HepG2 (cell line): ENCODE measurements at regions not wholly inside any gene's neighbourhood (a gene's known extent, or its start where the extent isn't known, plus 50 kb on each side); places are given as distances from the start of the nearest gene placed in this dataset.

Experiments used
- ATAC-seq: fragments of 200-7000 bp; cut with Tn5 transposase; 3 replicates; pipeline ENCODE4 v1.9.1; 2020; ENCODE audit warnings: mild to moderate bottlenecking, moderate library complexity
- BruUV-seq: library from RNA; stranded (reverse); fragments of 400-500 nt; replicated peaks from 2 replicates; lab custom pipeline; 2021; lab: Mats Ljungman, UMichigan
- CTCF ChIA-PET: fragments of 300-600 bp; formaldehyde crosslinking; extraction: SDS; loops from one replicate; lab custom pipeline; 2021; ENCODE audit warnings: low total read pairs, inconsistent platforms, low intra/inter-chr PET ratio; lab: Yijun Ruan, JAX
- POLR2A ChIA-PET: fragments of 350-600 bp; sonication (Branson Sonifier 250); formaldehyde crosslinking; loops from one replicate; lab custom pipeline; 2020; ENCODE audit warnings: antibody characterized with exemption, inconsistent platforms; lab: Yijun Ruan, JAX
- DNase-seq: peaks from one replicate; pipeline ENCODE4 v3.0.0-alpha.2; 2015; ENCODE audit warnings: low spot score
- FAIRE-seq: peaks from 3 replicates; lab custom pipeline; 2011; peaks lifted over from hg19 to GRCh38; lab: Jason Lieb, UNC
- H2AFZ ChIP-seq: one replicate; pipeline ENCODE4 v1.6.1; 2011; ENCODE audit warnings: low read length, inconsistent platforms
- H3K27ac ChIP-seq: fragments of 300-600 bp; 3 replicates; pipeline ENCODE4 v1.8.0; 2011; ENCODE audit warnings: mixed run types, mild to moderate bottlenecking, mixed read lengths, low read length, inconsistent platforms; ENCODE audit not compliant: insufficient read depth; ENCODE audit errors: extremely low read length
- H3K27me3 ChIP-seq, 2 experiments: fragments of 200-600 bp in 1 of 2; 2 replicates in 1 of 2; 3 replicates in 1 of 2; pipeline versions ENCODE4 v1.6.0 to v1.8.0; 2011; ENCODE audit warnings: low read length in 2 of 2, mild to moderate bottlenecking in 2 of 2, moderate library complexity in 2 of 2, inconsistent platforms in 1 of 2; ENCODE audit not compliant: insufficient read depth in 2 of 2, control insufficient read depth in 1 of 2
- H3K36me3 ChIP-seq, 2 experiments: fragments of 200-600 bp in 1 of 2; replicated peaks in 1 of 2; 2 replicates in 1 of 2; 3 replicates in 1 of 2; pipeline versions ENCODE4 v1.5.1 to v1.8.0; 2011; ENCODE audit warnings: low read length in 2 of 2, inconsistent platforms in 1 of 2; ENCODE audit not compliant: insufficient read depth in 2 of 2, control insufficient read depth in 1 of 2
- H3K4me1 ChIP-seq: 2 replicates; pipeline ENCODE4 v1.5.1; 2012; ENCODE audit warnings: low read length, inconsistent platforms; ENCODE audit not compliant: insufficient read depth
- H3K4me2 ChIP-seq: 2 replicates; pipeline ENCODE4 v1.6.0; 2011; ENCODE audit warnings: low read depth, low read length, inconsistent platforms
- H3K4me3 ChIP-seq, 3 experiments: fragments of 200-600 bp in 1 of 3; sonication (generic), shearing (Covaris generic) in 1 of 3; replicated peaks in 1 of 3; 2 replicates each; pipeline ENCODE4 v1.5.1; 2011 to 2016; ENCODE audit warnings: low read length in 3 of 3, inconsistent platforms in 2 of 3, low read depth in 2 of 3, mild to moderate bottlenecking in 2 of 3, control low read depth in 1 of 3, mixed read lengths in 1 of 3; ENCODE audit not compliant: insufficient read depth in 1 of 3
- H3K79me2 ChIP-seq: one replicate; pipeline ENCODE4 v1.6.1; 2011; ENCODE audit warnings: low read length, inconsistent platforms; ENCODE audit not compliant: insufficient read depth
- H3K9ac ChIP-seq: 2 replicates; pipeline ENCODE4 v1.6.0; 2011; ENCODE audit warnings: mild to moderate bottlenecking, low read depth, low read length, inconsistent platforms; ENCODE audit not compliant: insufficient read depth
- H3K9me3 ChIP-seq: 2 replicates; pipeline ENCODE4 v1.5.1; 2012; ENCODE audit warnings: mild to moderate bottlenecking, low read length
- H4K20me1 ChIP-seq: 2 replicates; pipeline ENCODE4 v1.6.0; 2011; ENCODE audit warnings: inconsistent platforms, mild to moderate bottlenecking, low read length, moderate library complexity; ENCODE audit not compliant: insufficient read depth
- DPF2 ChIP-seq: sonication (generic); formaldehyde crosslinking; IDR thresholded peaks from 2 replicates; pipeline ENCODE4 v1.4.0; 2020; ENCODE audit warnings: mild to moderate bottlenecking, low read depth, missing genetic modification reagents, borderline replicate concordance
- SMAD3 ChIP-seq: sonication (generic); formaldehyde crosslinking; IDR thresholded peaks from 2 replicates; pipeline ENCODE4 v1.4.0; 2020; ENCODE audit warnings: missing genetic modification reagents
- XBP1 ChIP-seq: sonication (generic); formaldehyde crosslinking; IDR thresholded peaks from 2 replicates; pipeline ENCODE4 v1.5.0; 2020; ENCODE audit warnings: missing genetic modification reagents
- ZFP82 ChIP-seq: sonication (generic); formaldehyde crosslinking; IDR thresholded peaks from 2 replicates; pipeline ENCODE4 v1.5.1; 2020; ENCODE audit warnings: mild to moderate bottlenecking, missing genetic modification reagents, borderline replicate concordance
- ZNF234 ChIP-seq: sonication (generic); formaldehyde crosslinking; conservative IDR thresholded peaks from 2 replicates; pipeline ENCODE4 v1.5.1; 2020; ENCODE audit warnings: mild to moderate bottlenecking, missing genetic modification reagents
- ZNF552 ChIP-seq: sonication (generic); formaldehyde crosslinking; IDR thresholded peaks from 2 replicates; pipeline ENCODE4 v1.9.0; 2022; ENCODE audit warnings: missing genetic modification reagents, mild to moderate bottlenecking, borderline replicate concordance
- ZNF562 ChIP-seq: sonication (generic); formaldehyde crosslinking; IDR thresholded peaks from 2 replicates; pipeline ENCODE4 v1.8.0; 2022; ENCODE audit warnings: missing genetic modification reagents, borderline replicate concordance
- WGBS: methylation state at CpG from one replicate; pipeline ENCODE4 v1.1.6; 2017; ENCODE audit warnings: low lambda C conversion rate; 5-methylcytosine and 5-hydroxymethylcytosine counted together
- in situ Hi-C: cut with HindIII; loops from 2 replicates; pipeline ENCODE4 v1.10.0; 2017; ENCODE audit warnings: low pct_unique_long_range_greater_than_20kb; ENCODE audit not compliant: extremely low pct_ligation_motif_present
- intact Hi-C: fragments of 100-400 bp; cut with micrococcal nuclease; formaldehyde crosslinking; loops from one replicate; pipeline ENCODE4 v1.10.0; 2022; ENCODE audit not compliant: unreplicated experiment
- TF ChIP-seq, protein P1 (sequence below): sonication (generic); formaldehyde crosslinking; IDR thresholded peaks from 2 replicates; pipeline ENCODE4 v1.5.0; 2020; ENCODE audit warnings: missing genetic modification reagents
- TF ChIP-seq, protein P2 (sequence below): sonication (generic); formaldehyde crosslinking; IDR thresholded peaks from 2 replicates; pipeline ENCODE4 v1.5.0; 2020; ENCODE audit warnings: mild to moderate bottlenecking, missing genetic modification reagents
- TF ChIP-seq, protein P3 (sequence below): sonication (generic); formaldehyde crosslinking; IDR thresholded peaks from 2 replicates; pipeline ENCODE4 v1.4.0; 2020; ENCODE audit warnings: missing genetic modification reagents

DNA sequence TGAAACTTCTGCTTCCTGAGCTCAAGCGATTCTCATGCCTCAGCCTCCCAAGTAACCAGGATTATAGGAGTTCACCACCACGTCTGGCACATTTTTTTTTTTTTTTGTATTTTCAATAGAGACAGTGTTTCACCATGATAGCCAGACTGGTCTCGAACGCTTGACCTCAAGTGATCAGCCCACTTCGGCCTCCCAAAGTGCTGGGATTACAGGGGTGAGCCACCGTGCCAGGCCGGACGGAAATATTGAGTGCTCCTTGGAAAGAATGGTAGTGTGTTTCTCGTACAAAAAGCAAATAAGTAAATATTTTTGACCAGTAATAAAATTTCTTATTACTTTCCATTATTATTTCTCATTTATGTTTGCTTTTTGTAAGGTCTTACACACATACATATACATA is 1307.9 kb upstream of the CDH6 start:
- Histone ChIP-seq H3K27me3 (no peaks in the 10 kb centered on the region), H2AFZ (no peak overlapping the region), H3K9ac (no peak overlapping the region), H3K27ac (no peak overlapping the region), H4K20me1 (no peaks in the 10 kb centered on the region), H3K36me3 (no peaks in the 10 kb centered on the region), H3K79me2 (no peaks in the 10 kb centered on the region), H3K9me3 (no peaks in the 10 kb centered on the region), H3K4me1 (no peaks in the 10 kb centered on the region), H3K4me2 (no peak overlapping the region), H3K4me3 (no peak overlapping the region)
- CTCF ChIA-PET = no interaction called here
- TF ChIP-seq ZNF552 (CRISPR knock-in tag) (no peak), ZFP82 (CRISPR knock-in tag) (no peak), DPF2 (CRISPR knock-in tag) (no peak), XBP1 (CRISPR knock-in tag) (no peak), ZNF562 (CRISPR knock-in tag) (no peak), SMAD3 (no peak), ZNF234 (no peak)
- TF ChIP-seq, protein P1, sequence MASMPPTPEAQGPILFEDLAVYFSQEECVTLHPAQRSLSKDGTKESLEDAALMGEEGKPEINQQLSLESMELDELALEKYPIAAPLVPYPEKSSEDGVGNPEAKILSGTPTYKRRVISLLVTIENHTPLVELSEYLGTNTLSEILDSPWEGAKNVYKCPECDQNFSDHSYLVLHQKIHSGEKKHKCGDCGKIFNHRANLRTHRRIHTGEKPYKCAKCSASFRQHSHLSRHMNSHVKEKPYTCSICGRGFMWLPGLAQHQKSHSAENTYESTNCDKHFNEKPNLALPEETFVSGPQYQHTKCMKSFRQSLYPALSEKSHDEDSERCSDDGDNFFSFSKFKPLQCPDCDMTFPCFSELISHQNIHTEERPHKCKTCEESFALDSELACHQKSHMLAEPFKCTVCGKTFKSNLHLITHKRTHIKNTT (CRISPR knock-in tag) = no peak
- TF ChIP-seq, protein P2, sequence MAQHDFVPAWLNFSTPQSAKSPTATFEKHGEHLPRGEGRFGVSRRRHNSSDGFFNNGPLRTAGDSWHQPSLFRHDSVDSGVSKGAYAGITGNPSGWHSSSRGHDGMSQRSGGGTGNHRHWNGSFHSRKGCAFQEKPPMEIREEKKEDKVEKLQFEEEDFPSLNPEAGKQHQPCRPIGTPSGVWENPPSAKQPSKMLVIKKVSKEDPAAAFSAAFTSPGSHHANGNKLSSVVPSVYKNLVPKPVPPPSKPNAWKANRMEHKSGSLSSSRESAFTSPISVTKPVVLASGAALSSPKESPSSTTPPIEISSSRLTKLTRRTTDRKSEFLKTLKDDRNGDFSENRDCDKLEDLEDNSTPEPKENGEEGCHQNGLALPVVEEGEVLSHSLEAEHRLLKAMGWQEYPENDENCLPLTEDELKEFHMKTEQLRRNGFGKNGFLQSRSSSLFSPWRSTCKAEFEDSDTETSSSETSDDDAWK (CRISPR knock-in tag) = no peak
- TF ChIP-seq, protein P3, sequence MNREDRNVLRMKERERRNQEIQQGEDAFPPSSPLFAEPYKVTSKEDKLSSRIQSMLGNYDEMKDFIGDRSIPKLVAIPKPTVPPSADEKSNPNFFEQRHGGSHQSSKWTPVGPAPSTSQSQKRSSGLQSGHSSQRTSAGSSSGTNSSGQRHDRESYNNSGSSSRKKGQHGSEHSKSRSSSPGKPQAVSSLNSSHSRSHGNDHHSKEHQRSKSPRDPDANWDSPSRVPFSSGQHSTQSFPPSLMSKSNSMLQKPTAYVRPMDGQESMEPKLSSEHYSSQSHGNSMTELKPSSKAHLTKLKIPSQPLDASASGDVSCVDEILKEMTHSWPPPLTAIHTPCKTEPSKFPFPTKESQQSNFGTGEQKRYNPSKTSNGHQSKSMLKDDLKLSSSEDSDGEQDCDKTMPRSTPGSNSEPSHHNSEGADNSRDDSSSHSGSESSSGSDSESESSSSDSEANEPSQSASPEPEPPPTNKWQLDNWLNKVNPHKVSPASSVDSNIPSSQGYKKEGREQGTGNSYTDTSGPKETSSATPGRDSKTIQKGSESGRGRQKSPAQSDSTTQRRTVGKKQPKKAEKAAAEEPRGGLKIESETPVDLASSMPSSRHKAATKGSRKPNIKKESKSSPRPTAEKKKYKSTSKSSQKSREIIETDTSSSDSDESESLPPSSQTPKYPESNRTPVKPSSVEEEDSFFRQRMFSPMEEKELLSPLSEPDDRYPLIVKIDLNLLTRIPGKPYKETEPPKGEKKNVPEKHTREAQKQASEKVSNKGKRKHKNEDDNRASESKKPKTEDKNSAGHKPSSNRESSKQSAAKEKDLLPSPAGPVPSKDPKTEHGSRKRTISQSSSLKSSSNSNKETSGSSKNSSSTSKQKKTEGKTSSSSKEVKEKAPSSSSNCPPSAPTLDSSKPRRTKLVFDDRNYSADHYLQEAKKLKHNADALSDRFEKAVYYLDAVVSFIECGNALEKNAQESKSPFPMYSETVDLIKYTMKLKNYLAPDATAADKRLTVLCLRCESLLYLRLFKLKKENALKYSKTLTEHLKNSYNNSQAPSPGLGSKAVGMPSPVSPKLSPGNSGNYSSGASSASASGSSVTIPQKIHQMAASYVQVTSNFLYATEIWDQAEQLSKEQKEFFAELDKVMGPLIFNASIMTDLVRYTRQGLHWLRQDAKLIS (CRISPR knock-in tag) = no peak
- POLR2A ChIA-PET = no interaction called here
- 33% methylated on average over 9 of the region's 9 CpGs for WGBS
- FAIRE-seq (no peak), DNase-seq (no peak), ATAC-seq (no peak)
- no TSS peak for BruUV-seq
- intact Hi-C loops (no loop called here), in situ Hi-C loops (no loop called here)
